GM21360 (cell line): ENCODE measurements at regions not wholly inside any gene's neighbourhood (a gene's known extent, or its start where the extent isn't known, plus 50 kb on each side); places are given as distances from the start of the nearest gene placed in this dataset.
"Not testable (repeated sequence)": the region's sequence is repeated elsewhere in the genome, so short reads cannot be mapped to it uniquely, and the experiment has no call there.

ENCODE experiments used
- ATAC-seq: cut with Tn5 transposase; IDR thresholded peaks from one replicate; pipeline ENCODE4 v1.9.1; 2021; ENCODE audit warnings: mild to moderate bottlenecking, moderate library complexity; ENCODE audit not compliant: unreplicated experiment

GRCh38 chr4:131883181-131883580 lies 1265.9 kb upstream of the PCDH10 start:
- ATAC-seq, result not testable (repeated sequence)

- ATAC-seq, result not testable (repeated sequence)
Measured at GRCh38 chr4:131925662-131926061, 1223.4 kb upstream of the PCDH10 start.

GRCh38 chr4:131967646-131968045 lies 1181.4 kb upstream of the PCDH10 start:
- ATAC-seq, result not testable (repeated sequence)

- ATAC-seq, result no peak
Measured at GRCh38 chr4:131974730-131975129, 1174.4 kb upstream of the PCDH10 start.

- not testable (repeated sequence) for ATAC-seq
Measured at GRCh38 chr4:131975276-131976132, 1173.6 kb upstream of the PCDH10 start.

GRCh38 chr4:131976133-131977002 lies 1172.7 kb upstream of the PCDH10 start:
- ATAC-seq, result not testable (repeated sequence)

- ATAC-seq, result no peak
Measured at GRCh38 chr4:131978120-131978519, 1171.0 kb upstream of the PCDH10 start.

- no peak for ATAC-seq
Measured at GRCh38 chr4:131989576-131989975, 1159.5 kb upstream of the PCDH10 start.

DNA sequence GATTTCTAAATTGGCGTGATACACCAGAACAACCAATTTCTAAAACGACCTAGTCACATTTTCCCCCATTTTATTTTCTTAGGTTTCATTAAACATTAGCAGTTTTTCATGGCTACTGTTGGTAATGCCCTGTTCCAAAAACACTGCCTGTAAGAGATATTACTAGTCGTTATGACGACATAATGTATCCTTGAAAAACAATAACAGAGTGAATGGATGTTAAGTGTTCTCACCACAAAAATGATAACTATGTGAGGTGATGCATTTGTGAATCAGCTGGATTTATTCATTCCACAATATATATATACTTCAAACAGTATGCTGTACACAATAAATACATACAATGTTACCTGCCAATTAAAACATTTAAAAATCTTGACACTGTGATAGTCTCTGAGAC lies 1147.6 kb upstream of the PCDH10 start:
- no peak for ATAC-seq

GRCh38 chr4:132003593-132003992 lies 1145.5 kb upstream of the PCDH10 start:
- ATAC-seq, result no peak

DNA sequence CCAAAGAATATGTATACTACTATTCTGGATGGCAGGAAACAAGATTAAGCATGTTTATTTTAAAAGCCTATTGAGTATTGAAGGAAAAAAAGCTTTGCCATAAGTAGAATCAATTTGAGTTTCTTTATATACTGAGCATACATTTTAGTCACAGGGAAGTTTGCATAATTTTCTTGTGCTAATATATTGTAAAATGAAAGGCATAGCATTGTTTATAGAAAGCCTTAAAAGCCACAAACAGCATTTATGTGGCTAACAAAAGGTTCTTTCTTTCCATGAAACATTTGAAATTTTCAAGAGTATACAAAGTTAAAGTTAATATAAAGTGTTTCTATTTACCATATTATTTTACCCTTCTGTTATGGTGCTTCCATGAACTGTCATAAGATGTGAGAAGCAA lies 1133.8 kb upstream of the PCDH10 start:
- no peak for ATAC-seq

GRCh38 chr4:132016703-132017350 lies 1132.3 kb upstream of the PCDH10 start:
- no peak for ATAC-seq

GRCh38 chr4:132026166-132026565 lies 1122.9 kb upstream of the PCDH10 start:
- ATAC-seq, result no peak

GRCh38 chr4:132026816-132027215 lies 1122.3 kb upstream of the PCDH10 start:
- ATAC-seq, result no peak

- ATAC-seq, result no peak
Measured at GRCh38 chr4:132056496-132056895, 1092.6 kb upstream of the PCDH10 start.

DNA sequence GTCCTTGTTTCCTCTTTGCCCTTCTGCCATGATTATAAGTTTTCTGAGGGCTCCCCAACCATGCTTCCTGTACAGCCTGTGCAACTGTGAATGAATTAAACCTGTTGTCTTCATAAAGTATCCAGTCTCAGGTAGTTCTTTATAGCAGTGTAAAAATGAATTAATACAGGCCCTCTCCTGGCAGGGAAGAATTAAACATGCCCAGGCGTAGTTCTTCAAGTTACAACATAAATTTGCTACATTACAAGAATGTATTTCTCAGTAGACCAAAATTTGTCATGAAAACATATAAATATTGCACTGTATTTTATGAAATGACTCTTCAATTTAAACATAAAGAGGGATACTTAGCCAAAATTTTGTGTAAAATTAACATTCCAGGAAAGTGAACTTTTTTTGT lies 1089.9 kb upstream of the PCDH10 start:
- no peak for ATAC-seq

DNA sequence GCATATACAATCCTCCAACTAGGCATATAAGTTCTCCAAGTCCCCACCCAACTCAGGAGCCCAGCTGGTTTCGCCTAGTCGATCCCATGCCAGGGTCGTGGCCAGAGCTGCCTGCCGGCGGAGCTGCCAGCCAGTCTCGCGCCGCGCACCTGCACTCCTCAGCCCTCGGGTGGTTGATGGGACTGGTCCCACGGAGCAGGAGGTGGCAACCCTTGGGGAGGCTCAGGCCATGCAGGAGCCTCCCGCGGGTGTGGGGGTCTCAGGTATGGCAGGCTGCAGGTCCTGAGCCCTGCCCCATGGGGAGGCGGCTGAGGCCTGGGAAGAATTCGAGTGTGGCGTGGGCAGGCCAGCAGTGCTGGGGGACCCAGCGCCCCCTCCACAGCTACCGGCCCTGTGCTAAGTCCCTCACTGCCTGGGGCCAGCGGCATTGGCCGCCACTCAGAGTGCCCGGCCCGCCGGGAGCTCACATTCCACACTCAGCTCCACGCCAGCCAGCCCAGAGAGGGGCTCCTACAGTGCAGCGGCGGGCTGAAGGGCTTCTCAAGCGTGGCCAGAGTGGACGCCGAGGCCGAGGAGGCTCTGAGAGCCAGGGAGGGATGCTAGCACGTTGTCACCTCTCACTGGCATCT lies 1086.4 kb upstream of the PCDH10 start:
- ATAC-seq, result no peak

GRCh38 chr4:132063829-132064228 lies 1085.3 kb upstream of the PCDH10 start:
- no peak for ATAC-seq

DNA sequence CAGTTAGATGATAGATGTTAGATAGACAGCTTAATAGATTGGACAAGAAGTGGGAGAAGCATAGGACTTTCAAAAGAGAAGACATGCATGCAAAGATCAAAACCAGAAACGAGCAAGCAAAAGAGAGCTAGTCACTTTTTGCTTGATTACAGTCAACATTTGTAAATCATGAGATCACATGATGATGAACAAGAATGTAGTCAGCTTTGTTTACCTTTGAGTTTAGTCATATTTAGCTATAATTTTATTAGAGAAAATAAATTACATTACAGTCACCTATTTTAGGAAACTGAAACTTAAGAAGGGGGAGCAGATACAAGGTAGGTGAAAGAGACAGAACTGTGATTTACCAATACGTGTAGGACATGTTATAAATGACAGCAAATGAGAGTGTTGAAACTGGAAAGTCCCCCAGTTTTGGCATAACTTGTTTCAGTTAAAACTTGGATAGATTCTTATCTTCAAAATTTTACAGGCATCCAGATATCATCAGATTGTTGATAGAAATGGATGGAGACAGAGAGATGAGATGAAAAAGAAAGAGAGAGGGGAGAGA lies 1083.1 kb upstream of the PCDH10 start:
- no peak for ATAC-seq

DNA sequence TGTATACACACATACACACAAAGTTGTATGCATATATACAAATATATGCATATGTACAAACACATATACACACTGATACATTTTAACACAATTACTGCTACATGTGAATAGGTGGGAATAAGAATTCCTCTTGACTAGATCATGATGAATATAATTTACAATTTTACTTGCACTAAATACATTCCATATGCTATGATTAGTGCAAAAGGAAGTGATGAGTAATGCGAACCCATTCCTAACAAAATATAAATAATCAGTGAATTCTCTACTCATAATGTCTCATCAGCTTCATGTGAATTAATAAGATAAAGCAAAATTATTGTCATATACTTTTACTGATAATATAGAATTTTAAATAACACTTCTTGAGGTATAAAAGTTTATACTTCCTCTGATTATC lies 1077.3 kb upstream of the PCDH10 start:
- no peak for ATAC-seq

GRCh38 chr4:132076829-132077228 lies 1072.3 kb upstream of the PCDH10 start:
- no peak for ATAC-seq
